Natural killer cell (primary cell): ENCODE measurements at regions not wholly inside any gene's neighbourhood (a gene's known extent, or its start where the extent isn't known, plus 50 kb on each side); places are given as distances from the start of the nearest gene placed in this dataset.

Source experiments
- ATAC-seq, 3 donors: fragments of 150-1000 bp in 2 of 3; fragments of 200-7000 bp in 1 of 3; cut with Tn5 transposase; 1 replicate in 1 of 3; 2 replicates in 2 of 3; pipeline ENCODE4 v1.10.0; 2021; ENCODE audit warnings: mild to moderate bottlenecking in 2 of 3, moderate library complexity in 2 of 3
- DNase-seq, 2 donors: peaks; one replicate each; pipeline versions ENCODE4 v3.0.0 to v3.0.0-alpha.2; 2013 to 2021; ENCODE audit warnings: mixed read lengths in 1 of 2
- H3K27ac ChIP-seq: one replicate; pipeline ENCODE4 v1.5.1; 2013; ENCODE audit warnings: mild to moderate bottlenecking, low read length
- H3K27me3 ChIP-seq: one replicate; pipeline ENCODE4 v1.6.1; 2013; ENCODE audit warnings: low read length; ENCODE audit not compliant: control insufficient read depth, insufficient read depth
- H3K36me3 ChIP-seq: one replicate; pipeline ENCODE4 v1.6.1; 2013; ENCODE audit warnings: low read length; ENCODE audit not compliant: control insufficient read depth, insufficient read depth
- H3K4me1 ChIP-seq: one replicate; pipeline ENCODE4 v1.6.1; 2013; ENCODE audit warnings: low read length; ENCODE audit not compliant: control insufficient read depth, insufficient read depth
- H3K4me3 ChIP-seq: one replicate; pipeline ENCODE4 v1.5.1; 2013; ENCODE audit warnings: low read length
- H3K9me3 ChIP-seq: one replicate; pipeline ENCODE4 v1.6.1; 2013; ENCODE audit warnings: low read length; ENCODE audit not compliant: control insufficient read depth, insufficient read depth
- H3K27ac Mint-ChIP-seq, 2 donors: one replicate each; pipeline ENCODE4 v1.8.0; 2022; ENCODE audit warnings: mild to moderate bottlenecking in 2 of 2, mixed read lengths in 2 of 2, moderate library complexity in 1 of 2
- H3K27me3 Mint-ChIP-seq, 2 donors: one replicate each; pipeline ENCODE4 v1.8.0; 2022; ENCODE audit warnings: low read depth in 2 of 2, mixed read lengths in 2 of 2
- H3K36me3 Mint-ChIP-seq: one replicate; pipeline ENCODE4 v1.8.0; 2022; ENCODE audit warnings: mixed read lengths
- H3K4me1 Mint-ChIP-seq, 2 donors: one replicate each; pipeline ENCODE4 v1.8.0; 2022; ENCODE audit warnings: mixed read lengths in 2 of 2
- H3K4me3 Mint-ChIP-seq: one replicate; pipeline ENCODE4 v1.8.0; 2022; ENCODE audit warnings: mild to moderate bottlenecking, moderate library complexity, mixed read lengths
- H3K9me3 Mint-ChIP-seq, 2 donors: one replicate each; pipeline ENCODE4 v1.8.0; 2022; ENCODE audit warnings: mixed read lengths in 2 of 2
- WGBS: methylation state at CpG from one replicate; pipeline ENCODE4 v1.1.7; 2013; ENCODE audit warnings: missing lambda C conversion rate; ENCODE audit not compliant: insufficient coverage; 5-methylcytosine and 5-hydroxymethylcytosine counted together
- intact Hi-C: fragments of 100-400 bp; cut with micrococcal nuclease; formaldehyde crosslinking; loops from one replicate; pipeline ENCODE4 v1.14.2; 2022
- TF ChIP-seq, protein P1 (sequence below): fragments of 200-600 bp; IDR thresholded peaks from one replicate; pipeline ENCODE4 v1.8.0; 2022; ENCODE audit warnings: antibody characterized with exemption

DNA sequence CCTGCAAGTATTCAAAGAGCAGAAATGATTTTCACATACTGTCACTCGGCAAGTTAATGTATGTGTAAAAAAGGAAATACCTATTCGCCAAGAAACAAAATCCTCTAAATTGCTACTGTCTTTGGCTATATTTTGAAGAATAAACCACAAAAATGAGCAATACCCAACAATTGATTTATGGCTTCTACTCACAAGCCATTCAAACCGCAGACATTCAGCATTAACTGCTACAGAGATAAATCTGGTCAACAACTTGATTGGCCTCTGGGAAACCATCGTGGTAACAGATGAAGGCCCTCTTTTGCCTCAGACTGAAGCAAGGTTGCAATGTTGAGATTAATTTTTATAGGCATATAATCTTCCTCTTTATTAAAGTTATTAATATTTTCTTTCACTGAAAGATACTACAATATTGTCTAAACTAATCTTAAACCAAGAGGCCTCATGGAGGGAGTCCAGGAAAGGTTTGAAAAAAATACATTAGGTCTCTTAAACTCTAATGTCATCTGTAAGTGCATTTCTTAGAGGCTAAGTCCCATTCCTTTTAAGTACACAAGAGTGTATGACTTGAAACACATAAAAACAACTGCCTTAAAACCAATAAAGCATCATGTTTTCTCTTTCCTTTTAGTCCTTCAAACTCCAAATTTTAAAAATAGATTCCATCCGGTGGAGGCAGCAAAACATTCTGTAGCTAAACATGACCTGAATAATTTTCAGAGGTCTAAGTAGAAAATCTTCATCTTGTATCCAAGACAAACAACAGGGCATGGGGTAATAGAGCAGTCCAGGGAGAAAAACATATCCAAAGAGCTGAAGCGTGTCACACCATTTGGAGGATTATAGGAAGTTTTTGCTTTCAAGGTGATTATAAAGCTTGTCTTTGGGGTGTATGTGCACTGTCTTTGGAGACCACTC is 162.4 kb upstream of the TGFBR2 start:
- TF ChIP-seq, protein P1, sequence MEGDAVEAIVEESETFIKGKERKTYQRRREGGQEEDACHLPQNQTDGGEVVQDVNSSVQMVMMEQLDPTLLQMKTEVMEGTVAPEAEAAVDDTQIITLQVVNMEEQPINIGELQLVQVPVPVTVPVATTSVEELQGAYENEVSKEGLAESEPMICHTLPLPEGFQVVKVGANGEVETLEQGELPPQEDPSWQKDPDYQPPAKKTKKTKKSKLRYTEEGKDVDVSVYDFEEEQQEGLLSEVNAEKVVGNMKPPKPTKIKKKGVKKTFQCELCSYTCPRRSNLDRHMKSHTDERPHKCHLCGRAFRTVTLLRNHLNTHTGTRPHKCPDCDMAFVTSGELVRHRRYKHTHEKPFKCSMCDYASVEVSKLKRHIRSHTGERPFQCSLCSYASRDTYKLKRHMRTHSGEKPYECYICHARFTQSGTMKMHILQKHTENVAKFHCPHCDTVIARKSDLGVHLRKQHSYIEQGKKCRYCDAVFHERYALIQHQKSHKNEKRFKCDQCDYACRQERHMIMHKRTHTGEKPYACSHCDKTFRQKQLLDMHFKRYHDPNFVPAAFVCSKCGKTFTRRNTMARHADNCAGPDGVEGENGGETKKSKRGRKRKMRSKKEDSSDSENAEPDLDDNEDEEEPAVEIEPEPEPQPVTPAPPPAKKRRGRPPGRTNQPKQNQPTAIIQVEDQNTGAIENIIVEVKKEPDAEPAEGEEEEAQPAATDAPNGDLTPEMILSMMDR = no peak
- H3K4me1 Mint-ChIP-seq = no peaks in the 10 kb centered on the region

DNA sequence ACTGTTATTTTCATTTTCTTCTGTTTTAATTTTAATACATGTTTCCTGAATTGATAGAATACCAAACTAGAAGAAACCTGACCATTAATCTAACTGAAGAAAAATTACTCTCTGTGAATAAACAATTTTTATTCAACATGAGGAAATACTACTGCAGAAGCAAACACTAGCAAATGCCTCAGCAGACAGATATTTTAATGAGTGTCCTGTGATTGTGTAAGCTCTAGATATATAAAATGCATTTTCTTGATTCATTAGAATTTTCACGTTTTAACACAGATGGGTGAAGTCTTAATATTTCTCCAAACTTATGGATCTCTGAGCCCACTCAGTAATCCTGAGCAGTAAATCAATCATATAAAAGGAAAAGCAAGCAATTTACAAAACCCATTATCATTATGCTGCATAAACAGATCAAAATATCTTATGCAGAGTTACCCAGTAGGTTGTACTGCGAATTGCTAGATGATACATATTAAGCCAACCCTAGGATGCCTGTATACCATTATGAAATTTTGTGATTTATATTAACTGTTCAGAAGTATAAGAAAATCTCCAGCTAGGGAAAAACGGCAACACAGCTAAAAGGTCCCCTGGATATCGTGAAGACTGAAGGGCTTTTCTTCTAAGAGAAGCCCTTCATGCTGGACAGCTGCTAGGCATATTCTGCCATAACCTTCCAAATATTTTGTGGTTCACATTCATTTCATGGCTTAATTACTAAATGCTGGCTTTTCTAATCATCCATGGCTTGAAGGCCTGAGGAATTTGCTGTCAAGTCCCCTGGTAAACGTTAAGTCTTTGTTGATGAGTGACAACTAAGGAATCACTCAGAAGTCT is 157.7 kb upstream of the TGFBR2 start:
- Mint-ChIP-seq H3K27me3 (peaks cover 0 to under 1% of the 10 kb centered on the region in 2 donors), H3K27ac (no peak overlapping the region), H3K36me3 (no peaks in the 10 kb centered on the region), H3K9me3 (no peaks in the 10 kb centered on the region), H3K4me3 (no peak overlapping the region), H3K4me1 (no peaks in the 10 kb centered on the region)
- 100% methylated on average over 3 of the region's 5 CpGs for whole genome bisulfite sequencing
- Histone ChIP-seq H3K4me3 (no peak overlapping the region), H3K36me3 (no peaks in the 10 kb centered on the region), H3K4me1 (no peaks in the 10 kb centered on the region), H3K27ac (no peak overlapping the region), H3K9me3 (no peaks in the 10 kb centered on the region), H3K27me3 (peaks cover 2% of the 10 kb centered on the region)
- intact Hi-C loops = no loop called here
- no peak for ATAC-seq
- DNase-seq = no peak
- TF ChIP-seq, protein P1 = no peak

More for the DNA sequence above, 162.4 kb upstream of the TGFBR2 start:
- H3K36me3 Mint-ChIP-seq = no peaks in the 10 kb centered on the region
- H3K27ac Mint-ChIP-seq = no peak overlapping the region
- intact Hi-C loops = no loop called here
- ATAC-seq (no peak), DNase-seq (no peak)
- H3K9me3 ChIP-seq = no peaks in the 10 kb centered on the region
- H3K4me3 Mint-ChIP-seq = no peak overlapping the region
- no peaks in the 10 kb centered on the region for H3K36me3 ChIP-seq
- no peaks in the 10 kb centered on the region for H3K9me3 Mint-ChIP-seq
- no peak overlapping the region for H3K27ac ChIP-seq
- 78% methylated on average over 2 of the region's 6 CpGs for WGBS
- H3K4me1 ChIP-seq = no peaks in the 10 kb centered on the region
- no peak overlapping the region for H3K4me3 ChIP-seq
- no peaks in the 10 kb centered on the region for H3K27me3 ChIP-seq
- H3K27me3 Mint-ChIP-seq = no peaks in the 10 kb centered on the region

DNA sequence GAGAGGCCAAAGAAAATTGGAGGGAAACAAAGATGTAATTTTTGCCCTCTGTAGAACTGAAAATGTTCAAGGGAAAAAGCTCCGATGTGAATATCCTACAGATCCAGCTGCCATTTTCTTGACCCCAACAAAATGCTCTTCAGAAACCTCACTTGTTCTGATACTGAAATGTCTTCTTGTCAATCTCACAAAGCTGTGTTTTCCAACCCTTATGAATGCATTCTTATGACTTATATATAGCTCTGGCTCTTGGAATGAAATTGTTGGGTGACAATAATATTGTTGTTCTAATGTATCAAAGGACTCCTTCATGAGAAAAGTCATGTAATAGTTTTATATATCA is 157.1 kb upstream of the TGFBR2 start:
- DNase-seq (no peak), ATAC-seq (no peak)
- H3K27me3 Mint-ChIP-seq = peaks cover 3 to 6% of the 10 kb centered on the region in 2 donors
- TF ChIP-seq, protein P1 = no peak
- intact Hi-C loops = no loop called here
- H3K4me1 Mint-ChIP-seq = no peaks in the 10 kb centered on the region
- H3K36me3 Mint-ChIP-seq = no peaks in the 10 kb centered on the region
- H3K4me1 ChIP-seq = no peaks in the 10 kb centered on the region
- H3K4me3 ChIP-seq = no peak overlapping the region
- no peaks in the 10 kb centered on the region for H3K36me3 ChIP-seq
- WGBS = 100% methylated on average over 1 of the region's 1 CpG
- H3K9me3 ChIP-seq = no peaks in the 10 kb centered on the region
- no peak overlapping the region for H3K27ac ChIP-seq
- H3K27me3 ChIP-seq = peaks cover 3% of the 10 kb centered on the region
- no peaks in the 10 kb centered on the region for H3K9me3 Mint-ChIP-seq
- no peak overlapping the region for H3K27ac Mint-ChIP-seq
- no peak overlapping the region for H3K4me3 Mint-ChIP-seq
